Endothelial cell of umbilical vein (primary cell): ENCODE measurements at regions not wholly inside any gene's neighbourhood (a gene's known extent, or its start where the extent isn't known, plus 50 kb on each side); places are given as distances from the start of the nearest gene placed in this dataset.

Experiments used
- BruUV-seq: library from RNA; stranded (reverse); fragments of 400-500 nt; replicated peaks from 2 replicates; lab custom pipeline; 2021; lab: Mats Ljungman, UMichigan
- CTCF ChIA-PET: fragments of 300-600, 350-600 bp; sonication (Branson Sonifier 250); formaldehyde crosslinking; loops from one replicate; lab custom pipeline; 2021; ENCODE audit warnings: antibody characterized with exemption, inconsistent platforms; lab: Charles Lee
- POLR2A ChIA-PET: fragments of 300-600, 350-600 bp; sonication (Branson Sonifier 250); formaldehyde crosslinking; loops from one replicate; lab custom pipeline; 2021; ENCODE audit warnings: antibody characterized with exemption, inconsistent platforms; lab: Charles Lee
- DNase-seq: peaks from one replicate; pipeline ENCODE4 v3.0.0-alpha.2; 2011; ENCODE audit warnings: low read depth, low spot score
- FAIRE-seq: peaks from 2 replicates; lab custom pipeline; 2011; peaks lifted over from hg19 to GRCh38; lab: Jason Lieb, UNC
- H2AFZ ChIP-seq: 2 replicates; pipeline ENCODE4 v1.6.0; 2012; ENCODE audit warnings: low read depth, low read length, control low read depth, inconsistent platforms
- H3K27ac ChIP-seq: 2 replicates; pipeline ENCODE4 v1.5.1; 2011; ENCODE audit warnings: low read depth, mild to moderate bottlenecking, control low read depth, low read length, moderate library complexity; ENCODE audit not compliant: insufficient read depth
- H3K27me3 ChIP-seq, 2 experiments: 2 replicates each; pipeline versions ENCODE4 v1.6.0 to v1.6.1; 2011; ENCODE audit warnings: low read length in 2 of 2, mixed read lengths in 1 of 2; ENCODE audit not compliant: control insufficient read depth in 2 of 2, insufficient read depth in 2 of 2
- H3K36me3 ChIP-seq, 2 experiments: 2 replicates in 1 of 2; 3 replicates in 1 of 2; pipeline ENCODE4 v1.5.1; 2011; ENCODE audit warnings: low read length in 2 of 2, mild to moderate bottlenecking in 1 of 2, moderate library complexity in 1 of 2; ENCODE audit not compliant: control insufficient read depth in 2 of 2, insufficient read depth in 2 of 2; ENCODE audit errors: extremely low read depth in 1 of 2
- H3K4me1 ChIP-seq: 3 replicates; pipeline ENCODE4 v1.5.1; 2011; ENCODE audit warnings: mild to moderate bottlenecking, low read length; ENCODE audit not compliant: control insufficient read depth, insufficient read depth; ENCODE audit errors: extremely low read depth
- H3K4me2 ChIP-seq: 2 replicates; pipeline ENCODE4 v1.6.1; 2011; ENCODE audit warnings: low read length, control low read depth, mixed read lengths; ENCODE audit not compliant: insufficient read depth
- H3K4me3 ChIP-seq, 3 experiments: fragments of 200-600 bp in 1 of 3; sonication (generic), shearing (Covaris generic) in 1 of 3; replicated peaks in 1 of 3; 2 replicates each; pipeline ENCODE4 v1.5.1; 2011 to 2016; ENCODE audit warnings: control low read depth in 3 of 3, low read length in 3 of 3, mild to moderate bottlenecking in 2 of 3, inconsistent platforms in 1 of 3, low read depth in 1 of 3, moderate library complexity in 1 of 3; ENCODE audit not compliant: insufficient read depth in 1 of 3
- H3K79me2 ChIP-seq: 2 replicates; pipeline ENCODE4 v1.6.0; 2012; ENCODE audit warnings: low read length, inconsistent platforms; ENCODE audit not compliant: control insufficient read depth, insufficient read depth
- H3K9ac ChIP-seq: replicated peaks from 2 replicates; pipeline ENCODE3; 2011; ENCODE audit warnings: low read length, control low read depth; ENCODE audit not compliant: insufficient read depth; ENCODE audit errors: extremely low read depth
- H3K9me1 ChIP-seq: replicated peaks from 3 replicates; pipeline ENCODE4 v1.6.0; 2011; ENCODE audit warnings: mild to moderate bottlenecking, low read length; ENCODE audit not compliant: control insufficient read depth, insufficient read depth; ENCODE audit errors: extremely low read depth
- H3K9me3 ChIP-seq: replicated peaks from 2 replicates; pipeline ENCODE4 v1.5.1; 2012; ENCODE audit warnings: low read length, inconsistent platforms; ENCODE audit not compliant: control insufficient read depth, insufficient read depth
- H4K20me1 ChIP-seq: replicated peaks from 2 replicates; pipeline ENCODE3; 2011; ENCODE audit warnings: mild to moderate bottlenecking, low read length; ENCODE audit not compliant: control insufficient read depth, insufficient read depth; ENCODE audit errors: extremely low read depth
- CTCF ChIP-seq, 2 donors: IDR thresholded peaks; 1 replicate in 1 of 2; 2 replicates in 1 of 2; pipeline ENCODE4 v1.5.1; 2011; ENCODE audit warnings: low read length in 2 of 2, mild to moderate bottlenecking in 2 of 2, moderate library complexity in 2 of 2, control low read depth in 1 of 2, inconsistent platforms in 1 of 2, low read depth in 1 of 2; ENCODE audit not compliant: insufficient read depth in 1 of 2; ENCODE audit errors: extremely low read depth in 1 of 2
- EZH2 ChIP-seq: IDR thresholded peaks from 2 replicates; pipeline ENCODE4 v1.6.1; 2012; ENCODE audit warnings: borderline replicate concordance, low read depth, mild to moderate bottlenecking, moderate library complexity, low read length, inconsistent platforms; ENCODE audit not compliant: severe bottlenecking
- FOS ChIP-seq: IDR thresholded peaks from 2 replicates; pipeline ENCODE4 v1.6.1; 2011; ENCODE audit warnings: mild to moderate bottlenecking, low read length, moderate library complexity, borderline replicate concordance; ENCODE audit not compliant: insufficient read depth
- GATA2 ChIP-seq: IDR thresholded peaks from 2 replicates; pipeline ENCODE4 v1.7.0; 2011; ENCODE audit warnings: low read depth, mild to moderate bottlenecking, moderate library complexity, mixed read lengths, low read length; ENCODE audit not compliant: insufficient read length, insufficient read depth
- JUN ChIP-seq: IDR thresholded peaks from 2 replicates; pipeline ENCODE4 v1.6.1; 2011; ENCODE audit warnings: borderline replicate concordance, low read depth; ENCODE audit not compliant: insufficient read length, insufficient read depth
- MAX ChIP-seq: IDR thresholded peaks from 2 replicates; pipeline ENCODE4 v1.6.1; 2011; ENCODE audit not compliant: insufficient read depth, insufficient read length
- MYC ChIP-seq: IDR thresholded peaks from one replicate; pipeline ENCODE4 v1.6.1; 2011; ENCODE audit warnings: mild to moderate bottlenecking, low read depth, low read length
- POLR2A ChIP-seq: IDR thresholded peaks from 2 replicates; pipeline ENCODE4 v1.6.1; 2012; ENCODE audit warnings: low read depth, mild to moderate bottlenecking, control low read depth, low read length
- POLR2AphosphoS5 ChIP-seq: IDR thresholded peaks from 2 replicates; pipeline ENCODE4 v1.6.1; 2012; ENCODE audit warnings: low read depth, mild to moderate bottlenecking, control low read depth, low read length, moderate library complexity; ENCODE audit not compliant: insufficient read depth
- dilution Hi-C: fragments of 300-500 bp; cut with MboI; formaldehyde crosslinking; loops from one replicate; pipeline ENCODE4 v1.15.0; 2019; ENCODE audit warnings: low sequenced_read_pairs; ENCODE audit not compliant: extremely low pct_ligation_motif_present
- intact Hi-C: fragments of 100-400 bp; cut with micrococcal nuclease; formaldehyde crosslinking; loops from one replicate; pipeline ENCODE4 v1.10.0; 2022

GRCh38 chr16:22969567-22969966 lies 155.6 kb downstream of the HS3ST2 start:
- H3K9me3 ChIP-seq: no peaks in the 10 kb centered on the region
- no peak overlapping the region for H3K9ac ChIP-seq
- no peak overlapping the region for H3K4me2 ChIP-seq
- H3K27me3 ChIP-seq: no peaks in the 10 kb centered on the region
- no peaks in the 10 kb centered on the region for H3K9me1 ChIP-seq
- POLR2A ChIA-PET: no interaction called here
- H3K4me1 ChIP-seq: no peaks in the 10 kb centered on the region
- dilution Hi-C loops: no loop called here
- DNase-seq: no peak
- no peak for FAIRE-seq
- intact Hi-C loops: no loop called here
- H3K36me3 ChIP-seq: no peaks in the 10 kb centered on the region
- no TSS peak for BruUV-seq
- H3K79me2 ChIP-seq: no peaks in the 10 kb centered on the region
- H2AFZ ChIP-seq: no peak overlapping the region
- TF ChIP-seq MYC (no peak), FOS (no peak), CTCF (IDR thresholded peaks at IDR 0.05; ENCODE audit: extremely low read depth in 1 of 2, insufficient read depth in 1 of 2, low read depth in 1 of 2, low read length in 2 of 2) (no peak), POLR2A (no peak), POLR2AphosphoS5 (no peak)
- H3K27ac ChIP-seq: no peak overlapping the region
- no peaks in the 10 kb centered on the region for H4K20me1 ChIP-seq
- H3K4me3 ChIP-seq: no peak overlapping the region
- CTCF ChIA-PET: no interaction called here

GRCh38 chr16:22968931-22969330 lies 155.0 kb downstream of the HS3ST2 start:
- H3K27ac ChIP-seq: no peak overlapping the region
- H4K20me1 ChIP-seq: no peaks in the 10 kb centered on the region
- POLR2A ChIA-PET: no interaction called here
- BruUV-seq: no TSS peak
- DNase-seq (no peak), FAIRE-seq (no peak)
- no peak for TF ChIP-seq MAX
- no peak for TF ChIP-seq GATA2
- TF ChIP-seq CTCF (IDR thresholded peaks at IDR 0.05; ENCODE audit: extremely low read depth in 1 of 2, insufficient read depth in 1 of 2, low read depth in 1 of 2, low read length in 2 of 2): no peak
- TF ChIP-seq POLR2A: no peak
- no peak for TF ChIP-seq FOS
- no peak for TF ChIP-seq JUN
- TF ChIP-seq MYC: no peak
- no peak for TF ChIP-seq POLR2AphosphoS5
- TF ChIP-seq EZH2: no peak
- no peaks in the 10 kb centered on the region for H3K79me2 ChIP-seq
- no peaks in the 10 kb centered on the region for H3K9me3 ChIP-seq
- H3K4me3 ChIP-seq: no peak overlapping the region
- CTCF ChIA-PET: interaction anchor here (1.0 to 1.4 kb wide), 2 partner anchors 8 to 70 kb away, joined by 3 read pairs; no protein-coding TSS in a partner anchor
- H3K27me3 ChIP-seq: no peaks in the 10 kb centered on the region
- no peak overlapping the region for H3K4me2 ChIP-seq
- H3K4me1 ChIP-seq: no peaks in the 10 kb centered on the region
- no peak overlapping the region for H2AFZ ChIP-seq
- no peaks in the 10 kb centered on the region for H3K36me3 ChIP-seq
- no peaks in the 10 kb centered on the region for H3K9me1 ChIP-seq
- dilution Hi-C loops (no loop called here), intact Hi-C loops (no loop called here)
- no peak overlapping the region for H3K9ac ChIP-seq
